NCI-H82 (cell line): ENCODE measurements at regions not wholly inside any gene's neighbourhood (a gene's known extent, or its start where the extent isn't known, plus 50 kb on each side); places are given as distances from the start of the nearest gene placed in this dataset.

Experiments used
- DNase-seq: peaks from one replicate; lab custom pipeline; 2025; lab: John Stamatoyannopoulos, UW

DNA sequence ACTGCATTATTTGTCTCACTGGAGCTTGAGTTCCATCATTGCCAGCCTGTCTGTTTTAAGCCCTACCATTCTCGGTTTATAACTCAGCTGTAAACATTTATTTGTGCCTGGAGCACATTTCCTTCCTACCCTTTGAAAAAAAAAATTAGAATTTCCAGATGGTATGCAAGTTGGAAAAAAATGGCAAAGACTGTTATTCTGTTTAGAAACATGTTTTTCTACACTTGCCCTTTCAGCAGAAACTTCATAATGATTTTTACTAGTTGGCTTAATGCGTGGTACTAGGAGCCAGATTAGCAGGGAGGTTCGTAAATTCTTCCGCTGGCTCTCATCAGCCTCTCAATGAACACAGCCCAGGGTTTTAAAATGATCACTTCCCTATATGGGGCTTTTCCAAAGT is 238.8 kb upstream of the WWC1 start:
- no peak for DNase-seq

GRCh38 chr5:168054091-168054490 is 237.4 kb upstream of the WWC1 start:
- DNase-seq = no peak

GRCh38 chr5:168055141-168055683 is 236.2 kb upstream of the WWC1 start:
- no peak for DNase-seq

- DNase-seq = no peak
Measured at GRCh38 chr5:168055961-168056360, 235.5 kb upstream of the WWC1 start.

- DNase-seq = no peak
Measured at GRCh38 chr5:168056499-168057182, 234.8 kb upstream of the WWC1 start.

DNA sequence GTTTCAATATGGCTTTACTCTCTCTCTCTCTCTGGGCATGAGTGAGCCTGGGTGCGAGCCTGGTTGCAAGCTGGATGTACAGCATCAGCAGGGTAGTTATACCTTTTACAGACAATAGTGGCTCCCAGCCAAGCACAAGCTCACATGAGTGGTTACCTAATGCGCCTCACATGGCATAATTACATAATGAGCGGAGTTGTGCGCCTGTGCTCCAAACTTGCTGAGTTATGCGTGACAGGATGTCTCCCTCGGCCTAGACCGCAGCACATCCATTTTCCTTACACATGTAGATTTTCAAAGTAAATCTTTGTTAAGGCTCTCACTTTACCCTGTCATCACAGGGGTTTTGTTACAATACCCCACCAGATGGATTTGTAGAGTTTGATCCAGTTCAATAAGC is 233.5 kb upstream of the WWC1 start:
- peak; percentile 8 for DNase-seq

DNA sequence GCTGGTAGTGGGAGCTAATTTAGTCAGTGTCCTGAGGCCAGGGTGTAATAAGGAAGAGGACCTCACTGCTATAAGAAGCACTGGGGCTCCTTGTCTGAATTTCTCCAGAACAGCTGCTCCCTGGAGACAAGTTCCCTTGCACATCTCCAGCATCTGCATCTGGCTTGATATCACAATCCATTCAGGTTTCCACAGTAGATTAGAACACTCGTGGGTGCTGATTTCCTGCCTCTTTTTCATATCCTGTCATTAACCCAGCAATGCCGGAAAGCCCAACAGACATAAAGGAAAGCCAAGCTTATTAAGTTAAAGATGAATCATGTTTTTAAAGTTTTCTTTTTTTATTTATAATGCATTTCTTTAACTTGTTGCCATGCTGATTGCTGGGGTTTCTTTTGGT is 232.3 kb upstream of the WWC1 start:
- no peak for DNase-seq

DNA sequence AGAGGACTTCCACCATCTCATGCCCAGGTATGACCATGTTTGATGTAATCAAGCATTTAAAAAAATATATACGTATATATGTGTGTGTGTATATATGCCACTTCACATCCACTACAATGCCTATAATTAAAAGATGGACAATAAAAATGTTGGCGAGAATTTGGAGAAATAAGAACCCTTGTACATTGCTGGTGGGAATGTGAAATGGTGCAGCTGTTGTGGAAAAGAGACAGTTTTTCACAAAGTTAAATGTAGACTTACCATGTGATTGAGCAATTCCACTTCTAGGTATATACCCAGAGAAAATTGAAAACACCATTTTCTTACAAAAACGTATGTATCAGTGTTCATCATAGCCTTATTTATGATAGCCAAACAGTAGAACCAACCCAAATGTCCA is 229.2 kb upstream of the WWC1 start:
- DNase-seq = no peak

DNA sequence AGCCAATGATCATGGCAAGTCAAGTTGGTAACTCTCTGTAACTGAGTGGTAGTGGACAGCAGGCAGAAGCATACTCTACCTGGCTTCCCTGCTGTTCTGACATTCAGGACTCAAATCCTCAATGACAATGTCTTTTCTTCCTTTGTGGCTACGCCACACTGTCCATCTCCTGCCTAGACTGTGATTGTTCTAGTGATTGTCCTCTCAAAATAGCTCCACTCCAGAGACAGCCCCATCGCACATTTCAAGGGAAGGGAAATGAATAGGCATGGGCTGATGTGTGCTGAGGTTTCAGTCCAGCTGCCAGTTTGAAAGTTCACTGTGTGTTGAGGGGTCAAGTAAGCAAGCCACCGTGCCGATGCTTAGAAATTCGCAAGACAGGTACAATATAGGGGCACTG is 227.0 kb upstream of the WWC1 start:
- DNase-seq = no peak

- no peak for DNase-seq
Measured at GRCh38 chr5:168064933-168065622, 226.4 kb upstream of the WWC1 start.

GRCh38 chr5:168066536-168067208 is 224.8 kb upstream of the WWC1 start:
- DNase-seq = peak; percentile 70

DNA sequence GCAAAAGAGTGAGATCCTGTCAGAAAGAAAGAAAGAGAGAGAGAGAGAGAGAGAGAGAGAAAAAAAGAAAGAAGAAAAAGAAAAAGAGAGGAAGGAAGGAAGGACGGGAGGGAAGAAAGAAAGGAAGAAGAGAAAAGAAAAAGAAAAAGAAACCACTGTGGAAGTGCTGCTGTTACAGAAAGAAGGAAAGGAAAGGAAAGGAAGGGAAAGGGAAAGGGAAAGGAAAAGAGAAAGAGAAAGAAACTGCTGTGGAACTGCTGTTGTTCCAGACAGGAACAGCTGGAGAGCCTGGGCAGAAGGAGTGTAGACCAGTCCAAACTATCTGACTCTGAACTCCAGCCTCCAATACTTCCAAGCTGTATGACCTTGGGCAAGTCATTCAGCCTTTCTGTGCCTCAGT is 220.7 kb upstream of the WWC1 start:
- no peak for DNase-seq

GRCh38 chr5:168072665-168073064 is 218.8 kb upstream of the WWC1 start:
- DNase-seq = no peak

DNA sequence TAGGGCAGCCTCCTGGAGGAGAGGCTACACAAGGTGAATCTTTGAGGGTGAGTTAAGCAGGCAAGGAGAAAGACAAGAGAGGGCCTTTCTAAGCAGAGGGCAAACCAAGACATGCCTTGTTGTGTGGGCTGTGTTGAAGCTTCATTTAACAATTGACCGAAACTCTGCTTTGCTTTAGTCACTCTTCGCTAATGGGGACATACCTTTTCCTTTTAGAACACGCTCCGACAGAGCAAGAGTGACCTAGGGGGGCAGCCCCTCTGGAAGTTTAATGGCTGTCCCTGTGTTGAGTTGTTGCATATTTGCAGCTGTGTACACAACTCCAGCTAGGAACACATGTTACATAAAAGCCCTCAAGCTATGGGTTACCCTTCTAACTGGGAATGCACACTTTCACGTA is 218.1 kb upstream of the WWC1 start:
- no peak for DNase-seq

- no peak for DNase-seq
Measured at GRCh38 chr5:168073991-168074800, 217.2 kb upstream of the WWC1 start.

- DNase-seq = no peak
Measured at GRCh38 chr5:168075387-168075786, 216.1 kb upstream of the WWC1 start.

GRCh38 chr5:168076561-168076991 is 214.9 kb upstream of the WWC1 start:
- DNase-seq = peak; percentile 72

- DNase-seq = no peak
Measured at GRCh38 chr5:168085261-168086031, 206.0 kb upstream of the WWC1 start.

DNA sequence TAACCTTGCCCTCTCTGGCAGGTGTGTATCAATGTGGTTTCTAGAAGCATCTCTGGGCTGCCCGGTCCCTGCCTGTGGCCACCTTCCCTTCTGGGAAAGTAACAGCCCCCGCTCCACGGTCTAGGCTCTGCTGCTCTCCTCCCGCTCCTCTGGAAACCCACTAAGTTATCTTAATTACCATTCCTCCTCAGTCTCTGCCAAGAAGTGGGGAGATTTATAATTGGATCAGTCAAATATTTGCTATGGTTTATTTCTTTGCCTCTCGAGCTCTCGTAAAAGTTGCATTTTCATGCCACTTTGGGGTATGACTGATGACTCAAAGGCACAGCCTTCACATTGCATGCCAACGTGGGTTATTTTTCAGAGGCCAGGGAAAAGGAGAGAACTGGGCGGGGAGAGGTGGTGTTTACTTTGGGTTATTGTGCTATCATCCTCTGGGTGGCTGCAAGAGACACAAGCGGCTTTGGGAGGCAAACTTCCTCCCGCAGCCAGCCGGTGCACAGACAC is 205.3 kb upstream of the WWC1 start:
- peak; percentile 74 for DNase-seq

DNA sequence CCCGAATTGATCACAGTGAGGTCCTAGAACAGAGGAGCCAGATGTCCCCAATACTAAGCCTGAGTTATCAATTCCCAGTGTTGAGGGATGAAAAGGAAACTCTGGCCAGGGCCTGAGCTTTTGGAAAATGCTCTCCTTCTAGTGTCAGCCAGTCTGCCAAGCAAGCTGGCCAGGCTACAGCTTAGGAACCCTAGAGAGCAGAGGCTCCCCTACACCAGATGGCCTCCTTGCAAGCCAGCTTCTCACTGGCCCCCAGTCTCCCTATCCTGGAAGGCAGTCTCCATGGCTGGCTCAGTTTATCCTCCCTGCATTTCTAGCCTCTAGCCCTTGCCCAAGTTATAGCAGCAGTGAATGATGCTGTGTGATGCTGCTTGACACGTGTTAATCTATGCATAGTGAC is 204.7 kb upstream of the WWC1 start:
- DNase-seq = peak; percentile 42
